ENCODE measurements at regions not wholly inside any gene's neighbourhood (a gene's known extent, or its start where the extent isn't known, plus 50 kb on each side); places are given as distances from the start of the nearest gene placed in this dataset.
"Not testable (repeated sequence)": the region's sequence is repeated elsewhere in the genome, so short reads cannot be mapped to it uniquely, and the experiment has no call there.

DNA sequence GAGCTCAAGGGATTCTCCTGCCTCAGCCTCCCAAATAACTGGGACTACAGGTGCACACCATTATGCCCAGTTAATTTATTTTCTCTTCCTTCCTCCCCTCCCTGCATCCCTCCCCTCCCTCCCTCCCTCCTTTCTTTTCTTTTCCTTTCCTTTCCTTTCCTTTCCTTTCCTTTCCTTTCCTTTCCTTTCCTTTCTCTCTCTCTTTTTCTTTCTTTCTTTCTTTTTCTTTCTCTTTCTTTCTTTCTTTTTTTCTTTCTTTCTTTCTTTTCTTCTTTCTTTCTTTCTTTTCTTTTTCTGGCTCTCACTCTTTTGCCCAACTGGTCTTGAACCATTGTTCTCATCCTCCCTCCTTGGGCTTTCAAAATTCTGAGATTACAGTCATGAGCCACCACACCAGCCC is 873.0 kb upstream of the KLHL1 start:
- DNase-seq: not testable (repeated sequence)

DNA sequence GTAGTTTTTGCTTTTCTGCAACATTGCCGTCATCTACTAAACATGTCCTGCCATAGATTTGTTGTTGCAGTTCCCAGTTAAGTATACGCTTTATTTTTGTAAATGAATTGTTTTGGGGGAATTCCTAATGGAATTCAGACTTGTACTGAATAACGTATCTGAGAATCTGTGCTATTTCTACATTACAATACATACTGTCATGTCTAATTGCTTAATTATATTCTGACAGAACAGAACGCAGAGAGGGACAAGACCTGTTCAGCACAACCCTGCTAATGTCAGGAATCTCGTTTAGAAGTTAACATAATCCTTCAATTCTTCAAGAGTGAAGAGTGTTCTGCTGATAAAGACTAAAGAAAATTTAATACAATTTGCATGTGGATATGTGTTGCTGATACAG is 861.1 kb upstream of the KLHL1 start:
- no peak for DNase-seq

DNA sequence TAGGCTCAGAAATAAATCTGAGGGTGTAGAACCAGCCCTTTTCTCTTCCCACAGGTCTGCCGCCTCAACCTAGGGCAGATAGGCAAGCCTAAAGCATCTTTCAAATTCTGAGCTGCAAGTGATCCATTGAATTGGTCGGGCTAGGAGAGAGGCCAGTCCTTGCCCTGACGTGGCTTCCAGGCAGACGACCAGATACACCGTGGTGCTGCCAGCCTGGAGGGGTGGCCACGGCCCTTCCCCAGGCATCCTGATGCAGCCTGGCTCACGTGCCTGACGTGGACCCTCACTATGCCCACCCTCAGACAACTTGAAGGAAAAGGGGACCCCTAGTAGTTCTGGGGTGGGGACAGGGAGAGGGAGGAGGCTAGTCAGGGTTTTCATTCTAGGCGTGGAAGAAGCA is 859.3 kb upstream of the KLHL1 start:
- no peak for DNase-seq

DNA sequence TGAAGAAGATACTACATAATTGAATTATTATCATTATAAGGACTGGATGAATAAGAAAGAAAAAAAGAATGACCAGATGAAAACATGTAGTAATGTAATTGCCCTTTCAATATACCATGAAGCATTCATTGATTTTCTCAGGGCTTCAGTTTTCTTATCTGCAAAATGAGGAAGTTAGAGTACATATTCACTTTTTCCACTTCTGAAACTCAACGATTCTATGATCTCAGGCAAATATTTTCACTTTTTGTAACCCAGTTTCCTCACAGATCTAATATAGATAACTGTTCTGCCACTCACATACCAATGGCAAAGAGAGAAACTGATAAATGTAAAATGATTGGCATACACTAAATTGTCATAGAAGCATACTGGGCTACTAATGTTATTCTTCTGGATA is 856.6 kb upstream of the KLHL1 start:
- DNase-seq: no peak

DNA sequence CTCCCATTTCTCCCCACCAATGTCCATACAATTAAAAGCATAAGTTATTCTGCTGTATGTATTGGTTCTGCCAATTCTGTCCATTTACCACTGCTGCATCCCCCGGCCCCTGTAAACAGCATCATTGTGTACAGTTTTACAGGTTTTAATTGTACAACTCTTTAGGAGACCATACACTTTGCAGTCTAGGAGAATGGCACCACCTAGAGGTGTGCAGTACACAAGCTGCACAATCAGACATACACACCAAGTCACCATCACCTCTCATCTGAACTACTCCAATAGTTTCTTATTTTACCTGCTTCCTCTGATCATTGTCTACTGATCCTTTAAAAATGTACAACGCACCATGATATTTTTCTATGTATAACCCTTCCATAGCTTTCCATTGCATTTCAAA is 855.9 kb upstream of the KLHL1 start:
- DNase-seq: no peak

DNA sequence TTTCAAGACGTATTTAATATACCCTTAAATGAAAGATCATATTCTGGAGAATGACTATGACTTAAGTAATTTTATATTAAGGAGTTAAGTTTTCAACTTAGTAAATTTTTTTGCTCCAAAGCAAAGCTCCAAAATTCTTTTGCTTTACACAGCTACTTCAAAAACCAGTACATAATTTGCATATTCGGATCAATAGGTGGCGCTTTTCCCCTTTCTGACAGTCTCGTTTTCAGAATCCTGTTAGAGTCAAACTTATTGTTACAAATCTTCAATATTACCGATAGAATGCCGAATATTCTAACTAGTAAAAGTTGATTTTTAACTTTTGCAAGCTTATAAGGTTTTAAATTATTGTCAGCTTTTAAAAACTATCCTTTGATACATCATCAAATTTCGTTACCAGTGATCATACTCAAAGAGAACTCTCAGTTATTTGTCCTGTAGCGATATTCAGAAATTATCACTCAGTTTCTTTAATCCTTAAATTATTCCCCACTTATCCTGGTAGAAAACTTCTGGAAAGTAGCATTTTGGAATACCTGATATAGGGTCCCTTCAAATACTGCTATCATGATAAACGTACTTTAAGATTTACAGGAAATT is 852.7 kb upstream of the KLHL1 start:
- DNase-seq: no peak

DNA sequence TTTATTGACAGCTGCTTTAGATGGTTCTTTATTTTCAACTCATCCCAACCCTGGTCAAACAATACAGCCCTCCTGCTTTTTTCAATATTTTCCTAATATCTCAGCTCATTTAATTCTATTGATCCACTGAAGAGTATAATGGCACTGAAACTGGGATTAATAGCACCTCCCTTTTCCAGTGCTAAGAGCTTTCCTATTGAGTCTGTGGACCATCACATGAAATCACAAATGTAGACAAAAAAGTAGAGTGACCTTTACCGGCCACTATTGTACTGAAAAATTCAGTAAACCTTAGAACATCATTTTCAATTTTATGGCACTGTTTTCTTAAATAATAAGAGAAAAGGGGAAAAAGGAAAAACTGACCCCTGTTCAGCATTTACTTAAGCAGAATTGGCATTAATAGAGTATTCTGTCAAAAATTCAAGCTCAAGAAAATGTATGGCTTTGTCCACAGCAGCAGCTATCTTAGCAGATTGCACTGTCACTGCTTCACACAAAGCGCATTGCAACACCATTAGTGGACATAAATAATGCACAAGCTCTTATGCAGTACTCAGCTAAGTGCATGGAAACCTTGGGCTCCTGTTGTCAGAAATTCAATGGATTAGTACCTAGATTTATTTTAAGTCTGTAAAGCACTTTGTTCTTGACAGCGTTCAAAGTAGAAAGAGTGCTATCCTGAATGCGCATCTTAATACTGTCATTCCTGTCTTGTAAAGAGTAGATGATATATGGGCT is 851.0 kb upstream of the KLHL1 start:
- DNase-seq: no peak

DNA sequence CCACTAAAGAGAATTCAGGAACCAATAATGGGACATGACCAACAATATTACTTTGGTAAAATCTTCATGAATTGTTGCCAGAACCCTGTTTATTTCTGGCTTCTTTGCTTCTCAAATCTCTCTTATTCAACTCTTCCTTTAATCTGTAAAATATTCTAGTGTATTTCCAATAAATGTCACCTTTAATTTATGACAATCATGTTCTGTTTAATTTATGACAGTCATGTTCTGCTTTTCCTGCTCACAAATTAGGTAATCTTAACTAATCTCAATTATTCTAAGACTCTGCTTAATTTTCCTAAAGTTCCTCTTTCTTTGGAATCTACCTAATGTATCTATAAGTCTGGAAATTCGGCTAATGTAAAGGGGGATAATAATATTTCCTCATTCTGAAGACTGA is 847.6 kb upstream of the KLHL1 start:
- no peak for DNase-seq

DNA sequence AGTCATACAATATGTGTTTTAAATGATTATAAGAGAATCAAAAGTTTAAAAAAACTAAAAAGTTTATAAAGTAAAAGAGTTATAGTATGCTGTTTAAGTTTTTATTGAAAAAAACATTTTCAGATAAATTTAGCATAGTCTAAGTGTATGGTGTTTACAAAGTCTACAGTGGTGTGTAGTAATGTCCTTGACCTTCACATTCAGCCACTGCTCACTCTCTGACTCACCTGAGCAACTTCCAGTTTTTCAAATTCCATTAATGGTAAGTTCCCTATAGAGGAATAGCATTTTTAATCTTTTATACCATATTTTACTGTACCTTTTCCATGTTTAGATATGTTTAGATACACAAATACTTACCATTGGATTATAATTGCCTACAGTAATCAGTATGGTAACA is 842.4 kb upstream of the KLHL1 start:
- DNase-seq: no peak

DNA sequence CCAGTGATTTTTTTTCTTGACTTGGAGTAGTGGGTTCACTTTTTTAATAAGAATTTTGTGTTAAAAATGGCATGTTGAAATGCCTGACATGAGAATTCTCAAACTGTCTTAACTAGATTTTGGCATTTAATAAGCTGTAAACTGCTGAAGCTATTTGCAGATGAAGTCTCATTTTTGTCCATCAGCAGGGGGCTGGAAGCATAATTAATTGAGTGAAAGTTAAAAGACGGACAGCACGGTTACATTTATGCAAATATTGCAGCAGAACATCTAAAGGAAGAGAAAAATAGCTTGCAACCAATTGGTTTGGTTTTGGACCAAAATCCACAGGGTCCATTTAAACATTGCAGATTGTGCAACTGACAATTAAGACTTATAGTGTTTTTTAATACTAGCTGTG is 837.3 kb upstream of the KLHL1 start:
- DNase-seq: no peak

DNA sequence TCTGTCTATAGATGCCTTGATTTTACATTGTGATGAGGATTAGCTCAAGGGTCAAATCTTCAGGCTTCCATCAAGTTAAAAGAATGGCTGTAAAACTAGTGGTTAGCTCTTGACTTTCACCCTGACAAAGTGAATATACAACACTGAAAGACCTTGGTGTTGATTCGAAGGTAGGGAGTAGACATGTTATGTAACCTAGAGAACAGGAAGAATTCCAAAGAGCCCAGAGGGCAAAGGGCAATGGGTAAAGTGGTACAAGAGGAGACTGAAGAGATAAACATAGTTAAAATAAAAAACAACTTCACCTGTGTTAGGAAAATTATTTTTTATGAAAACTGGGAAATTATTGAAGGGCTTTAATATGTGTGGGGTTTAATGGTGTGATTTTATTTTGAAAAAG is 833.2 kb upstream of the KLHL1 start:
- no peak for DNase-seq

DNA sequence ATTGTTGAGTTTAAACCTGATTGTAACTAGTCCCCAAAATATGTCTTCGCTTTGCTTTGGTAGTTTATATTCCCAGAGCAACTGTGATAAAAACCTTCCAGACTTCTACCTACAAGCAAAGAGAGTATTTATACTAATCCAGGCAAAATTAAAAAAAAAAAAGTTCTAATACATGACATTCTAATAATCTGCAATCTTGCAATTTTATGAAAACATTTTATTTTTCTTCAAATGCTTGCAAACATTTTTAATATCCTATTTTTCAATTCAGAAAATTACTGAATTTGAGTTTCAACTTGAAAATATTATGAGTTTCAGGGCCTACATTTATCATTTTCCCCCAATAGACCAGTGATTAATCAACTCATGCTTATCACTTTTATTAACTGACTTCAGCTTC is 830.2 kb upstream of the KLHL1 start:
- no peak for DNase-seq

DNA sequence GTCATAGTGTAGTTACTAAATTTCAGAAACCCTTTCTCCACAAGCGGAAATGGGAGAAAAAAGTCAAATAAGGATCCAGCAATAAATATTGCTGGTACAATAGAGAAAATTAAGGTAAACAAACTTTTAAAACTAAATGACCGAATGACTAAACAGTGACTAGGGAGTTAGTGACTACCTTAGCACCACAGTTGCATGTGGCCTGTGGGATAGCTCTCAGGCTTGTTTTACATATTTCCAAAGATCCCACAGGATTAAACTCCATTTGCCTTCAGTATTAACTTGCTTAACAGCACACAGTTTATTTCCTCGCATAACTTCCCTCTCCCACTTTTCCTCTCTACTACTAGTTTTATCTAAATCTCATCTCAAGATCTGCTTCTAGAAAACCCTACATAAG is 824.3 kb upstream of the KLHL1 start:
- no peak for DNase-seq

DNA sequence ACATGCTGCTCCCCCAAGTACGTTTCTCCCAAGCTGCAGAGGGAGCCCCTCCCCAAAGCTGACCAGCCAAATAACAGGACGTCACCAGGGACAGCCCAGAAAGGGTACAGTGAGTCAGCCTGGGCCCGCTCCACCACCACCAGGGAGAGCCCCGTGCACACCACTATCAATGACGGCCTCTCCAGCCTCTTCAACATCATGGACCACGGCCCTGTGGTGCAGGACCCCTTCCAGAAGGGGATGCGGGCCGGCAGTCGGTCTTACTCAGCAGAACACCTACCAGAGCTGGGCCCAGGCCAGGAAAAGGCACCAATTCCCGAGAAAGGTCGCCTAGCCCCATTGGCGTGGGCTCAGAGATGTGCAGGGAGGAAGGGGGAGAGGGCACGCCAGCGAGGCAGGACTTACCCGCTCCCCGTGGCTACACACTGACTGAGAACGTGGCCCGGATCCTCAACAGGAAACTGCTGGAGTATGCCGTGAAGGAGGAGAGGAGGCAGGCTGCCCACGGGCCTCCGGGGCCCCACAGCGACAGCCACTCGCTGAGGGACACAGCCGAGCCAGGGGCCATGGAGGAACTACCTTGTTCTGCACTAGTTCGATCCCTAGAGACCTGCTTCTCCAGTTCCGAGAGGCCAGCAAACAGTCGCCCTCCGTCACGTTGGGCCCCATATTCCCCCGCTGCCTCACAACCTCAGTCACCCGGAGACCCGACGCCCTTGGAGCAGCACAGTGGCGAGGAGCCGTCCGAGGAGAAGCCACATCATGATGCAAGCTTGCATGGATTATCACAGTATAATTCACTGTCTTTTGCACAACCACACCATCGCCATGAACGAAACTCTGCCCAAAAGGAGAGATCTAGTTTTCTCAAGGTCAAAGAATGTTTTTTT is 815.9 kb upstream of the KLHL1 start:
- DNase-seq: no peak

DNA sequence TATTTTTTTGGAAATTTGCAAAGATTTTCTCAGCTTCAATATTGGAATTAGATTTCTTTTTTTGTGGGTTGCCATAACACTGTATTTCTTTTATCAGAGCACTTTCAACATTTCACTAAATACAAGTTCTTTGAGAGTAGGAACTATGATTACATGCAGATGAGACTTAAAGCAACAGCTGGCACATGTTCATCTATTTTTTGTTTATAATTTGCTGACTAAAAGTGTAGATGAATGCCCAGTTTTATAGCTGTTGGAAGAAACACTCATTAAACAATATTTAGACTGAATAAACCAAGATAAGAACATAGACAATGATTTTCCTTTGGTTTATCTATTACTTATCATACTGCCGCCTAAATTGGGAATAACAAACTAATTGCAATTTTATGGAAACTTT is 803.0 kb upstream of the KLHL1 start:
- DNase-seq: no peak

DNA sequence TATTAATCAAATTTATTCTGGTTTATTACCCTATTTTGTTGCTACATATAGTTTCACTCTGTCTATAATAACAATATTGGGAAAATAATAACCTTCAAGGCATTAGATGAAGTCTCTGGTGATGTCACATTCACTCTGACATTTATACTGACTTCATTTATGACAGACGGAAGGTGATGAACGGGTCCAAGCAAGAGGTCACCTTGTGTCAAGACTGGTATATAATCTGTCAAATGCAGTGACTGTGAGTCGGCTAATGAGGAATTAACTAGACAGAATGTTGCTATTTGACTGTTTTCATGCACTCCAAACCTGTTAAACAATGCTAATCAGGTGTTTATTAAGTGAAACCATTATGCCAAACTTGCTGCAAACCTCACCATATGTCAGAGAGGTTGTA is 800.5 kb upstream of the KLHL1 start:
- DNase-seq: no peak

DNA sequence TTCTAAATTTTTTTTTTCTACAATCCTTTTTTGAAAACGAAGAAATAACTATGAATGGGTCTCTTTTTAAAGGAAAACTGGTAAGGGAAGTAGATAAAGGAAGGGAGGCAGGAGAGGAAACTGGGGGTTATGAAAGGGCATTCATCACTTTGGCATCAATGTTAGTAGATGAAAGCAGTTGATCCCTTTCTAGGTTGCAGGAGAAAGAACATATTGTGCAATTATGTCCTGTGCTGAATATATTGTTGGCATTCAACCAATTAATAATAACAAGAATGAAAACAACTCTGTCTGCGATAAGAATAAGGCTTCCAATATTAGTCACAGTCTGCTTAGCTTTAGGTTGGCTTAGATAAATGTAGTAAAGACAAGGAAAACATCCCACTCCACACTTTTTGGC is 796.8 kb upstream of the KLHL1 start:
- DNase-seq: no peak

DNA sequence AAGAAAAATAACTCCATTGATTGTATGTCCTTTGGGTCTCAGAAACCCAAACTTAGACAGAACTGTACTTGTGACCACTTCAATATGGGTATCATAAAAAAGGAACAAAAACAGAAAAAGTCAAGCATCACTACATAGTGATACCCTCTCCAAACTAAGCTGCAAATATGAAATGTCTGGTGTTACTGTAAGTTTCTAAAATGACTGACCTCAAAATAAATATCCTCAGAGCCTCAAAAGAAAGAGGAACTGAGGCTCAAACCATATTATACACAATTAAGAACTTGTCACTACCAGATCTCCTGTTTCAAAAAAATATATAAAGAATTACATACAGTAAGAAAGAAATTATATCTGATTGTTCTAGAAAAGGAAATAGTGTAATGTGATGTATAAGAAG is 787.9 kb upstream of the KLHL1 start:
- DNase-seq: no peak

DNA sequence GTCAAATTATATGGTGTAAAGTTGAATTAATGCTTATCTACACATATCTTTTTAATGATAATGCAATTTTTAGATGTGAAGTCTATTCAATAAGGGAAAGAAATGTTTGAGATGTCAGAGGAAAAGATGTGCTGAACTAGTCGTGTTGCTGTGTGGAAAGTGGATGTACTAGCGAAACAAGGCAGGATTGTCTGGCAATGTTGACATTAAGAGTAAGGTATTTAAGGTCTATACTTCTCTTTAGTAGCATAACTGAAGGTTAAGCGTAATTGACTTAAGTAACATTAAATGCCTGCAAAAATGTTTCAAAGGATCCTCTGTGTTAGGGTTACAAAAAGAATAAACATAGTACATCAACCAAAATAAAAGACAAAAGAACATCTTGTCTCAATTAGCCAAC is 787.3 kb upstream of the KLHL1 start:
- no peak for DNase-seq

DNA sequence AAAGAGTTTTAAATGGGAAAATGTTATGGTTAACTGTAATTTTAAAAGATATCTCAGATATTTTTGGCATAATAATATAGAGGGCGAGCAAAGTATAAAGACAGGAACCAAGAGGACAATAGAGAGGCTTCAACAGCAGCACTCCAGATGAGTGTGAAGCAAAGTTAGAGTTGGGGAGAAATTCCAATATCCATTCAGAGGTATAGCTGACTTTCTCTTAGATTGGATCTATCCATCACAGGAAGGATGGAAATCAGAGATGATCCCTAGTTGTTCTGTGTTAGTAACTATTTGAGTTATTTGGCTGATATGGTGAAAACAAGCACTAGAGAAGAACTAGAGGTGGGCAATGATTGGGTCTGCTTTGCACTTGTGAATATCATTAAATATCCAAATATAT is 786.0 kb upstream of the KLHL1 start:
- DNase-seq: no peak

DNA sequence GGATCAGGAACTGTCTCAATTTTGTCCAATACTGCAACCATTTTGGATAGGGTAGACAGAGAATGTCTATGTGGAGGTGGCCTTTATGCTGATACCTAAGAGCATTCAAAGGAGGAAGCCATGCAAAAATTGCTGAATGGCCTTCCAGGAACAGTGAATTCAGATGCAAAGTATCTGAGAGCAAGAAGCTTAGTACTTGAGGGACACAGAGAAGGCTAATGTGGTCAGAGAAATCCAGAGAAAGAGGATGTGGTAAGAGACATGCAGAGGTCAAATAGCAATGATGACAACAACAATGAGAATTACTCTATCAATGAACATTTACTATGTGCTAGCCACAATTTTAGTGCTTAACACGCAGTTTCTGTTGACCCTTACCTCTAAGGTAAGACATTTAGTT is 785.6 kb upstream of the KLHL1 start:
- DNase-seq: no peak

DNA sequence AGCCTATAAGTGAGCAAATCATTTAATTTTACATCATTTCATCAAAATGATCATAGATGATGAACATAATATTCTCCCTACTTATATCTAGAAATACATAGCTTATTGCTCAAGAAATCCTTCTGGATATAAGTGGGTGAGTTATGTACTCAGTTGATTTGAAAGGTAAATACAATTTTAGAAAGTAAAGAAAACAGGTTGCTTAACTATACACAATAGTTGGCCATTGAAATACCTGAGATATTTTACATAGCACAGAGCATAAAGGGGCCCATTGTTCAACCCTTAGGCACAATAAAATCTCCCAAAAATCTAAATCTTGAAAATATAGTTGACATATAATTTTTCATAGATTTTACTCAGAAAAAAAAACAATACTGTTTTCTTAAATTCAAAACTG is 782.0 kb upstream of the KLHL1 start:
- no peak for DNase-seq

DNA sequence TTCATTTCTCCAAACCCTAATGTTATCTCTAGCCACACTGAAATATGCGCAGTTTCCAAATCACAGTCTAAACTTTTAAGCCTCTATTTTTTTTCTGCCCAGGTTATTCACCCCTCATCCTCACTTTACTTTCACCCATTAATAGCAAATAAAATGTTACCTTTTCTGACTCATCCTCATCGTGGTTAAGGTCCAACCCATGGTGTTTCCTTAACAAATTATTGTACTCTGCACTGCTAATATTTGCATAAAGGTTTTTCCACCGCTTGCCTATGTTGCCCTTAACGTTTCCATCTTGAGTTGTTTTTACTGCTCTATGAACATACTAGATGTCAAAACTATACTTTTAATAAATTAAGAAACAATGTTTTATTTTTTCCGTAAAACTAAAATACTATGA is 780.9 kb upstream of the KLHL1 start:
- DNase-seq: no peak

DNA sequence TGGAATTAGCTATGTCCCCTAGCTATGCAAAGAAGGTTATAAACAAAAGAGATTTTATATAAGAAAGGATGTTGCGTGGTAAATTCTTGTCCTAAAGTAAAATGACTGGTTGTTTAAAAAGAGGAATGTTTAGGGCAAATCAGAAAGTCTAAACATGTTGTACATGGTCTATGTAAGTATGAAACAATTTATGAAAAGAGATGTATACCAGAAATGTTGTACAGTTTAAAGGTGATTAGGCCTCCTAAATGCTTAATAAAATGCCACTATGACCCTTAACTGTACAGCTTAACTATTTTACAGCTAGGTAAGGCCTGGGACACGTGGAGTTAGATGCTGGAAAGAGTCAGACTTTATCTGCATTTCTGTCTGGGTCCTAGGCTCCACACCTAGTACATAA is 775.9 kb upstream of the KLHL1 start:
- no peak for DNase-seq

Data from NCI-H187 (cell line).